Subcutaneous abdominal adipose tissue (tissue), 5 donors: ENCODE measurements at regions not wholly inside any gene's neighbourhood (a gene's known extent, or its start where the extent isn't known, plus 50 kb on each side); places are given as distances from the start of the nearest gene placed in this dataset.

Experiments
- H3K27ac ChIP-seq: one replicate; pipeline ENCODE4 v1.7.0; 2013; ENCODE audit warnings: low read depth, mild to moderate bottlenecking, inconsistent platforms, low read length, moderate library complexity
- H3K27me3 ChIP-seq, 5 donors: one replicate each; pipeline ENCODE4 v1.7.0; 2013; ENCODE audit warnings: low read length in 5 of 5, inconsistent platforms in 1 of 5; ENCODE audit not compliant: control insufficient read depth in 5 of 5, insufficient read depth in 4 of 5
- H3K36me3 ChIP-seq, 5 donors: one replicate each; pipeline ENCODE4 v1.7.0; 2013; ENCODE audit warnings: low read length in 5 of 5; ENCODE audit not compliant: control insufficient read depth in 5 of 5, insufficient read depth in 5 of 5
- H3K4me1 ChIP-seq, 5 donors: one replicate each; pipeline ENCODE4 v1.7.0; 2013; ENCODE audit warnings: low read length in 5 of 5, mild to moderate bottlenecking in 3 of 5, moderate library complexity in 1 of 5; ENCODE audit not compliant: control insufficient read depth in 5 of 5, insufficient read depth in 5 of 5
- H3K4me3 ChIP-seq, 5 donors: one replicate each; pipeline ENCODE4 v1.7.0; 2013; ENCODE audit warnings: low read length in 5 of 5, low read depth in 1 of 5
- H3K9ac ChIP-seq, 5 donors: one replicate each; pipeline ENCODE4 v1.7.0; 2013; ENCODE audit warnings: low read length in 5 of 5, mild to moderate bottlenecking in 4 of 5, moderate library complexity in 3 of 5
- H3K9me3 ChIP-seq, 5 donors: one replicate each; pipeline ENCODE4 v1.7.0; 2013; ENCODE audit warnings: low read length in 5 of 5; ENCODE audit not compliant: control insufficient read depth in 5 of 5
- donor health status: healthy.
- donor health status: healthy.
- donor health status: healthy.
- donor health status: healthy.
- donor health status: healthy.

DNA sequence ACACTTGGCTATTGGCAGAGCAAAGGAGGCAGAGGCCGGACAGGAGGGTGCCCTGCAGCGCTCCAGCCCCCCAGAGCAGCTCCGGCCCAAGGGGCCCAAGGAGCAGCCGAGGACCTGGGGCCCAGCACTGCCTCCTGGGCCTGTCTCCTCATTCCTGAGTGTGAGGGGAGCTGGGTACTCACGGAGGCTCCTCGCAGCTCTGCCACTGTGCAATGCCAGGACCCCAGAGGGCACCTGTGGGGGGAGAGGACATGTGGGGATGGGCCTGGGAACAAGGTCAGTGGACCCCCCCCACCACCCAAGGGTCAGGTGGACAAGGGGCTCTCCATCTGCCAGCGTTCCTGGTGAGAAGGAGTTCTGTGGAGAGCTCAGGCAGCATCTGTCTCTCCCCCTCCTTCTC lies 192.6 kb upstream of the PPP1R26 start:
- Histone ChIP-seq H3K36me3 (no peaks in the 10 kb centered on the region), H3K4me1 (peaks cover 0 to 24% (median 22%) of the 10 kb centered on the region in 5 donors), H3K4me3 (no peak overlapping the region), H3K9me3 (no peaks in the 10 kb centered on the region), H3K9ac (no peak overlapping the region), H3K27ac (no peak overlapping the region), H3K27me3 (peaks cover 5 to 21% (median 13%) of the 10 kb centered on the region in 5 donors)

- Histone ChIP-seq H3K27ac (no peak overlapping the region), H3K4me1 (peaks cover 0 to 20% (median 17%) of the 10 kb centered on the region in 5 donors), H3K9me3 (no peaks in the 10 kb centered on the region), H3K36me3 (no peaks in the 10 kb centered on the region), H3K27me3 (peaks cover 2 to 16% (median 11%) of the 10 kb centered on the region in 5 donors), H3K9ac (no peak overlapping the region), H3K4me3 (no peak overlapping the region)
Measured at GRCh38 chr9:135287627-135288026, 192.0 kb upstream of the PPP1R26 start.

GRCh38 chr9:135288054-135288453 lies 191.5 kb upstream of the PPP1R26 start:
- no peak overlapping the region for H3K27ac ChIP-seq
- no peak overlapping the region for H3K9ac ChIP-seq
- no peaks in the 10 kb centered on the region for H3K36me3 ChIP-seq
- peaks cover 0 to 13% (median 6%) of the 10 kb centered on the region in 5 donors for H3K27me3 ChIP-seq
- no peak overlapping the region for H3K4me3 ChIP-seq
- peaks cover 0 to 20% (median 17%) of the 10 kb centered on the region in 5 donors for H3K4me1 ChIP-seq
- H3K9me3 ChIP-seq = no peaks in the 10 kb centered on the region

- Histone ChIP-seq H3K4me1 (peaks cover 0 to 20% (median 17%) of the 10 kb centered on the region in 5 donors), H3K9me3 (no peaks in the 10 kb centered on the region), H3K27ac (no peak overlapping the region), H3K27me3 (peaks cover 0 to 13% (median 4%) of the 10 kb centered on the region in 5 donors), H3K9ac (no peak overlapping the region), H3K36me3 (no peaks in the 10 kb centered on the region), H3K4me3 (no peak overlapping the region)
Measured at GRCh38 chr9:135289081-135289491, 190.5 kb upstream of the PPP1R26 start.

DNA sequence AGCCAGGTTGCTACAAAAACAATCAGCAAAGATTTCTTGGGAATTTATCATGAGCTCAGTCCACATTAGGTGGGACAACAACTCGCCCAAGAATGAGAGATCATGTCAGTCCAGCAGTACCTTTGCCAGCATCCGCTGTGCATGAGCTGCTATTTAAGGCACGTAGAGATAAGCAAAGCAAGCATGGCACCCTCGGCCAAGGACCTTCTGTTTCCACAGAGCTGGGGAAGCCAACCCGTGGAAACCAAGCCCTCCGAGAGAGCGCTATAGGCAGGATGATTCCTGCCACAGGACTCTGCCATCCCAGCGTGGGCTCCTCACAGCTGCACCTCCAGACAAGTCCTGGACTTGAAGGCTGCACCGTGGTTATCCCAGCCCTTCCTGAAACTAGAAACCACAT lies 189.5 kb upstream of the PPP1R26 start:
- Histone ChIP-seq H3K4me1 (peaks cover 0 to 20% (median 17%) of the 10 kb centered on the region in 5 donors), H3K9ac (no peak overlapping the region), H3K36me3 (no peaks in the 10 kb centered on the region), H3K4me3 (no peak overlapping the region), H3K27me3 (peaks cover 0 to 13% (median 4%) of the 10 kb centered on the region in 5 donors), H3K27ac (no peak overlapping the region), H3K9me3 (no peaks in the 10 kb centered on the region)

GRCh38 chr9:135290566-135290965 lies 189.0 kb upstream of the PPP1R26 start:
- Histone ChIP-seq H3K4me3 (no peak overlapping the region), H3K4me1 (peaks cover 0 to 20% (median 17%) of the 10 kb centered on the region in 5 donors), H3K36me3 (no peaks in the 10 kb centered on the region), H3K27me3 (peaks cover 0 to 13% (median 4%) of the 10 kb centered on the region in 5 donors), H3K9me3 (no peaks in the 10 kb centered on the region), H3K27ac (no peak overlapping the region), H3K9ac (no peak overlapping the region)

- Histone ChIP-seq H3K9me3 (no peaks in the 10 kb centered on the region), H3K36me3 (no peaks in the 10 kb centered on the region), H3K27me3 (peaks cover 0 to 13% (median 4%) of the 10 kb centered on the region in 5 donors), H3K27ac (no peak overlapping the region), H3K9ac (no peak overlapping the region), H3K4me3 (no peak overlapping the region), H3K4me1 (peaks cover 0 to 20% (median 17%) of the 10 kb centered on the region in 5 donors)
Measured at GRCh38 chr9:135291165-135291564, 188.4 kb upstream of the PPP1R26 start.

GRCh38 chr9:135294836-135295235 lies 184.7 kb upstream of the PPP1R26 start:
- no peak overlapping the region for H3K27ac ChIP-seq
- H3K27me3 ChIP-seq = peaks cover 0 to 15% (median 8%) of the 10 kb centered on the region in 5 donors
- H3K9me3 ChIP-seq = no peaks in the 10 kb centered on the region
- no peak overlapping the region for H3K4me3 ChIP-seq
- H3K9ac ChIP-seq = no peak overlapping the region
- H3K36me3 ChIP-seq = no peaks in the 10 kb centered on the region
- H3K4me1 ChIP-seq = peaks cover 0 to 52% (median 34%) of the 10 kb centered on the region in 5 donors

DNA sequence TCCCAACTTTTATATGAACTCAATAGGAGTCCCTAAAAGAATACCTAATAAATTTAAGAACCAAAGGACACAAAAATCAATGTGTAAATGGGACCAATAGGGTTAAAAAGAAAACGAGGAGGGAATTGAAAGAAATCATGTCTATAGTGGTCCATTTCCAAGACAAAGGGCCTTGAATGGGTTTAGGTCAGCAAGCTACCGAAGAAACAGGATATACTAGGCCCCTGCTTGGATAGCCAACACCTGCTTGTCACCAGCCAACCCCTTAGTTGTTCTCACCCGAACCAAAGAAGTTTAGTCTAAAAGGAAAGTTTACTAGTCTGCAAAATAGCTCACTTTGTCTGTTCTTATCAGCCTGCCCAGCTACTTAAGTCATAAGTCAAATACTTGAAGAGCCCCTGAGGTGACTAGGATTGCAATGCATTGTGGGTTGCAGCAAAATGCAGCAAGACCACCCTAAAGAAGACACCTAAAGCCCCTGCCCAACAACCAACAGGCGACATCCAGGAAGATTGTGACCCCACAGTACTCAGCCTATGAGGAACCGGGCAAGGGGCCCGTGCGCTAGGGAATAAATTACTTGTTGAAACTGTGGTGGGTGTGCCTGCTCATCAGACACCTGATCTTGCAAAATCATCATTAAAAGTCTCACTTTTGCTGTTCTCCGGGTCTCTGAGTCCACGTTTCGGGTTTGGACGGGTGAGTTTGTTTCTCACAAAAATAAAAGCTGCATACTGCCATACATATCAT lies 183.9 kb upstream of the PPP1R26 start:
- Histone ChIP-seq H3K36me3 (no peaks in the 10 kb centered on the region), H3K27me3 (peaks cover 6 to 23% (median 15%) of the 10 kb centered on the region in 5 donors), H3K9me3 (no peaks in the 10 kb centered on the region), H3K4me1 (peaks cover 0 to 54% (median 34%) of the 10 kb centered on the region in 5 donors), H3K9ac (no peak overlapping the region), H3K4me3 (no peak overlapping the region), H3K27ac (no peak overlapping the region)

DNA sequence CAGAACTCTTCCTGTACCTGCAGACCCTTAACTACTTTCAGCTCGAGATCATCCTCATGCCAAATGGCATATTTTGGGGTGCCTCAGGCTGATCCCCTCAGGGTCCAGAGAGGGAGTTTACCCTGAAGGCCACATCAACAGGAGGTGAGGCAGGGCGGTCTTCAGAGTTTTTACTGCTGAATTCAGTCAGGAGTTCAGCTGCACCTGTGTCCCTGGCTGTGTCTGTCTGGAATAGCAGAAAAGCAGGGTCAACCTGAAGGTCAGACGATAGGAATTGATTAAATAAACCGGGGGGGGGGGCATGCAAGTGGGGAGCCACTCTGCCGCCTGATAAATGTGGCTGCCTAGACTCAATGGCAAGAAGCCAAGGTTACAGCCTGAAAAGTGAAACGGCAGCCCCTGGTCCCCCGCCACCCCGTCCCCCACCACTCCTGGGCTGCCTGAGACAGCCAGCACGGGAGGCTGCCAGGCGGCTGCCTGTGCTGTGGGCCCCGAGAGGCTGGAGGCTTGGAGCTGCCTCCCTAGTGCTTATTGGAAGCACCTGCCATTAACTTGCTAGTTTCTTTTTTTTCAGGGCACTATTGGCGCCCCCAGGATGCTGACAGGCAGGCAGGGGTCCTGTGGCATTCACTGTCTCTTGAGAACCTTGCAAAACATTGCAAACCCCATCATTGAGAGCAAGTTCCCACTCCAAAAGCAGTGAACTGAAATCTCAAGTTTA lies 182.7 kb upstream of the PPP1R26 start:
- Histone ChIP-seq H3K27me3 (peaks cover 7 to 32% (median 17%) of the 10 kb centered on the region in 5 donors), H3K27ac (no peak overlapping the region), H3K9ac (no peak overlapping the region), H3K36me3 (no peaks in the 10 kb centered on the region), H3K4me1 (peaks cover 2 to 46% (median 30%) of the 10 kb centered on the region in 5 donors), H3K9me3 (no peaks in the 10 kb centered on the region), H3K4me3 (no peak overlapping the region)
